ENCODE measurements at regions not wholly inside any gene's neighbourhood (a gene's known extent, or its start where the extent isn't known, plus 50 kb on each side); places are given as distances from the start of the nearest gene placed in this dataset.

DNA sequence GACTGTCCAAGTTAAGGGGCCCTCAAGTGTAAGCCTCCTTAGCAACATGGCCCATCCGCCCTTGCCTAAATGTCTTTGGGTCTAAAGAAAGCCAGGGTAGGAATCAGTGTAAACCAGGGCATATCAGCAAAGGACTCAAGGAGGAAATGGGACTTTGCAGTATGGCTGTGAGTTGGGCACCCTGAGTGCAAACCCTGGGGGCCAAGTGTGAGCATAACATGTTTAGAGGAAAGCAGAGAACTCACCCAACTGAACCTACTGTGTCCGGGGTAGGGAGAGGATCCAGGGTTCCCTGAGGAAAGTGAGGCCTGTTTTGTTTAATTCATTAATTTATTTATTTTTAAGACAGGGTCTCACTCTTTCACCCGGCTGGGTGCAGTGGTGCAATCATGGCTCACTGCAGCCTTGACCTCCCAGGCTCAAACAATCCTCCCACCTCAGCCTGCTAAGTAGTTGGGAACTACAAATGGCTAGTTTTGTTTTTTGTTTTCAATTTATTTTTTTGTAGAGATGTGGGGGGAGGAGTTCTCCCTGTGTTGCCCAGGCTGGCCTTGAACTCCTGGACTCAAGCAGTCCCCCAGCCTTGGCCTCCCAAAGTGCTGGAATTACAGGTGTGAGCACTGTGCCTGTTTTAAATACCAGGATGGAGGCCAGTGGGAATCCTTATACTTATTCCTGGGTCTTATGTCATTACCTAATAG is 51.0 kb upstream of the ACTR3 start:
- Mint-ChIP-seq H3K36me3 (peaks cover 10 to 31% (median 27%) of the 10 kb centered on the region in 3 donors), H3K27me3 (no peaks in the 10 kb centered on the region), H3K4me3 (no peak overlapping the region), H3K9me3 (no peaks in the 10 kb centered on the region), H3K4me1 (peaks cover 0 to 2% (median 0%) of the 10 kb centered on the region in 4 donors), H3K27ac (no peak overlapping the region)
- DNase-seq (no peak), ATAC-seq (no peak)
- POLR2A ChIA-PET, result no interaction called here

DNA sequence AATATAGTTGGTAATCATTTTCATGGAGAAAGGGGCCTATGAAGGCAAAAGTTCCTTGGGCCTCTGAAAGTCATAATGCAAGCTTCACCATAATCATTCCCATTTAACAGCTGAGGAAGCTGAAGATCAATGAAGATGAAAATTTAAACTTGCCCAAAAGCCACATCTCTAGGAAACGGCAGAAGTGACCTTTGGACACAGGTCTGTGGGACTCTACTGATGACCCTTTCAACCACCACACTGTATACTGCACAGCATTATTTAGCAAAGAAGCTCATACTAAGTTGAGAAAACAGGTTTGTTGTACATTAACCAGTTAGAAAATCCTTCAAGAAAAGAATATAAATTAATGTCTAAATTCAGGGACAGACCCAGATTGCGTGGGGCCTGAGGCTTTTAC is 51.6 kb upstream of the ACTR3 start:
- H3K27me3 Mint-ChIP-seq, result no peaks in the 10 kb centered on the region
- no peak overlapping the region for H3K4me3 Mint-ChIP-seq
- POLR2A ChIA-PET, result no interaction called here
- H3K9me3 Mint-ChIP-seq, result no peaks in the 10 kb centered on the region
- ATAC-seq (no peak), DNase-seq (no peak)
- H3K36me3 Mint-ChIP-seq, result peaks cover 10 to 28% (median 25%) of the 10 kb centered on the region in 3 donors
- peaks cover 0 to 2% (median 0%) of the 10 kb centered on the region in 4 donors for H3K4me1 Mint-ChIP-seq
- H3K27ac Mint-ChIP-seq, result no peak overlapping the region

DNA sequence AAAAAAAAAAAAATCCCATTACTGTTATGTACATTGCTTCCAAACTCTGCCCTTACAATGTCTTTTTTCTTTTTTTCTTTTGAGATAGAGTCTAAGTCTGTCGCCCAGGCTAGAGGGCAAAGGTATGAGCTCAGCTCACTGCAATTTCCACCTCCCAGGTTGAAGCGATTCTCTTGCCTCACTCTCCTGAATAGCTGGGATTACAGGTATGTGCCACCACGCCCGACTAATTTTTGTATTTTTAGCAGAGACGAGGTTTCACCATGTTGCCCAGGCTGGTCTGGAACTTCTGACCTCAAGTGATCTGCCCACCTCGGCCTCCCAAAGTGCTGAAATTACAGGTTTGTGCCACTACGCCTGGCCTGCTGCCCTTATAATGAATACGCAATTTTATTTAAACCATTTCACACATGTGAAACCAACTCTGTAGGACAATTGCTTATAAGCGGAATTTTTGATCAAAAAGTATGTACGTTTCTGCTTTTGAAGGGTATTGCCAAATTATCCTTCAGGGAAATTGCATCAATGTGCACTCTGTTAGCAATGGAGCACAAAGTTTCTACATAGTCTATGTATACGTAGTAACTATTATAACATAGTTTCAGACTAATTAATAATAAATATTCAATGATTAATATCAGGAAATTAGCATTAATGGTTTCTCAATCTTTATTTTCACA is 55.7 kb upstream of the ACTR3 start:
- no peak for ATAC-seq
- Mint-ChIP-seq H3K4me1 (peaks cover 0 to 2% (median 0%) of the 10 kb centered on the region in 4 donors), H3K36me3 (peaks cover 0 to 12% (median 9%) of the 10 kb centered on the region in 3 donors), H3K4me3 (no peak overlapping the region), H3K9me3 (peaks cover 0 to under 1% (median 0%) of the 10 kb centered on the region in 9 donors), H3K27me3 (no peaks in the 10 kb centered on the region), H3K27ac (no peak overlapping the region)
- no peak for DNase-seq
- POLR2A ChIA-PET, result no interaction called here

DNA sequence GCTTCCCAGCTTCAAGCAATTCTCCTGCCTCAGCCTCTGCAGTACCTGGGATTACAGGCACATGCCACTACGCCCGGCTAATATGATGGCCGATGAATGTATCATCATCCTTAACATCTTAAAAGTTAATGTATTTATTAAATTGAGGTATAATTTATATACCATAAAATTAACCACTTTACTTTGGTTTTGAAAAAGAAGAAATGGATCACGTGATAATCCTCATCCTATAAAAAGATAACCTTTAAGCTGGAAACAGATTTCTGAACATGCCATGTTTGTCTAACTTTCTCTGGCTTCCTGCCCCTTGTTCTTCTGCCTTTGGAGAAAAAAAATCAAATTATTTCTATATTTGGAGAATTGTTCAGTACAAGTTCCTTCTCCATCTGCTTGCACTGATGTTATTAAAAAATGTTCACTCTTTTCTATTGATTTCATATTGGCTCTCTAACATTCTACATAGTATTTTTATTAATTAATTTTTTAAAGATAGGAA is 57.0 kb upstream of the ACTR3 start:
- peaks cover 0 to 2% (median 0%) of the 10 kb centered on the region in 4 donors for H3K4me1 Mint-ChIP-seq
- H3K27ac Mint-ChIP-seq, result no peak overlapping the region
- no peak overlapping the region for H3K4me3 Mint-ChIP-seq
- DNase-seq (no peak), ATAC-seq (no peak)
- H3K36me3 Mint-ChIP-seq, result peaks cover 0 to 16% (median 11%) of the 10 kb centered on the region in 3 donors
- no peaks in the 10 kb centered on the region for H3K27me3 Mint-ChIP-seq
- H3K9me3 Mint-ChIP-seq, result peaks cover 0 to 2% (median 0%) of the 10 kb centered on the region in 9 donors
- POLR2A ChIA-PET, result no interaction called here

DNA sequence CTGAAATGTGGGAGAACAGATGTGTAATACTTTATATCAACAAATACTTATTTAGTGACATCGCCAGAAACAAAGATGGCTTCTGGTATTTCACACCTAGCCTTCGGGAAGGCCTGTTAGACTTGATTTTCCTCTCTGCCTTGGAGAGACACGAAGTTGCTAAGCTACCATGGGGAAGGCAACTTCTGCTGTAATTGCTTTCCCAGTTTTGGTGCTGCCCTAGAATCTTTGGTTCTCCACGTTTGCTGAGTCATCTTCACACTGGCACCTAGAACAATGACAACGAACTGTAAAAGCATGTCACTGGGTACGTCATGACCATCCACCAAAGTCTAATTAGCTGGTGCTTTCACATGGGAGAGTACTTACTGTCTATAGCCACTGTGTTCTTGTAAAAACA is 58.7 kb upstream of the ACTR3 start:
- DNase-seq (no peak), ATAC-seq (no peak)
- no peaks in the 10 kb centered on the region for H3K27me3 Mint-ChIP-seq
- H3K27ac Mint-ChIP-seq, result no peak overlapping the region
- H3K4me1 Mint-ChIP-seq, result peaks cover 0 to 4% (median 0%) of the 10 kb centered on the region in 4 donors
- H3K9me3 Mint-ChIP-seq, result peaks cover 0 to 2% (median 0%) of the 10 kb centered on the region in 9 donors
- H3K36me3 Mint-ChIP-seq, result peaks cover 0 to 20% (median 11%) of the 10 kb centered on the region in 3 donors
- H3K4me3 Mint-ChIP-seq, result no peak overlapping the region
- POLR2A ChIA-PET, result no interaction called here

DNA sequence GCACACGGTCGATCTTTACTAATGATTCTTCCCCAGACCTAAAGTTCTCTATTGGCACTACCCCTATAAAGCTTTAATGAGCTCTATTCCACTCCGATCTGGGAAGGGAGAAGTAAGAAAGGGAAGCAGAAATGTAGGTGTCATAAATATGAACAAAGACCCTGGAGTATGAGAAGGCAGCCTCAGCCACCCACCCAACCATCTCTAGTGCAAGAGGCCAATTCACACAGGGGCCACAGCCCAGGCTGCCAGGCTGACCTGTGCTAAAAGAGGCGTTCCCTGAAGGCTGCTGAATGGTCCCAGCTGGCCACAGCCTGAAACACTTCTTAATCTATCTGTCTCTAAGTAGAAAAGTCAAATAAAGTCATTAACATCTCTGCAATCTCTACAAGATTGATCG is 60.1 kb upstream of the ACTR3 start:
- Mint-ChIP-seq H3K4me1 (peaks cover 0 to 4% (median 0%) of the 10 kb centered on the region in 4 donors), H3K9me3 (peaks cover 0 to 2% (median 0%) of the 10 kb centered on the region in 9 donors), H3K27ac (no peak overlapping the region), H3K27me3 (no peaks in the 10 kb centered on the region), H3K4me3 (no peak overlapping the region), H3K36me3 (peaks cover 0 to 17% (median 11%) of the 10 kb centered on the region in 3 donors)
- ATAC-seq (no peak), DNase-seq (no peak)
- POLR2A ChIA-PET, result no interaction called here

DNA sequence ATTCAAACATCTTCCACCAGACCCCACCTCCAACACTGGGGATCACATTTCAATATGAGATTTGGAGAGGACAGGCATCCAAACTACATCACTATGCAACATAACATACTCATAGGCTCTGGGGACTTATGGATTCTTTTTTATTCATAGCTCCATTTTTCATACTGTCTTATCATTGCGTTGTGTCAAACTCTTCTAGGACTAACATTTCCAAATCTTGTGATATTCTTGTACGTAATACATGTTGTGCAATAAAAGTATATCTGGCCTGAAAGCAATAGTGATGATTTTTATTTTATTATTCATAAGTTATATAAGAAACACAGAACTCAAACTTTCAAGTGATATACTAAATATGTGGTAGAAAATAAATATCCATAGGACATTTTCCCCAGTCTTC is 60.6 kb upstream of the ACTR3 start:
- ATAC-seq, result no peak
- Mint-ChIP-seq H3K36me3 (peaks cover 0 to 17% (median 11%) of the 10 kb centered on the region in 3 donors), H3K4me1 (peaks cover 0 to 4% (median 0%) of the 10 kb centered on the region in 4 donors), H3K27me3 (no peaks in the 10 kb centered on the region), H3K4me3 (no peak overlapping the region), H3K9me3 (peaks cover 0 to 2% (median 0%) of the 10 kb centered on the region in 9 donors), H3K27ac (no peak overlapping the region)
- POLR2A ChIA-PET, result no interaction called here
- no peak for DNase-seq

DNA sequence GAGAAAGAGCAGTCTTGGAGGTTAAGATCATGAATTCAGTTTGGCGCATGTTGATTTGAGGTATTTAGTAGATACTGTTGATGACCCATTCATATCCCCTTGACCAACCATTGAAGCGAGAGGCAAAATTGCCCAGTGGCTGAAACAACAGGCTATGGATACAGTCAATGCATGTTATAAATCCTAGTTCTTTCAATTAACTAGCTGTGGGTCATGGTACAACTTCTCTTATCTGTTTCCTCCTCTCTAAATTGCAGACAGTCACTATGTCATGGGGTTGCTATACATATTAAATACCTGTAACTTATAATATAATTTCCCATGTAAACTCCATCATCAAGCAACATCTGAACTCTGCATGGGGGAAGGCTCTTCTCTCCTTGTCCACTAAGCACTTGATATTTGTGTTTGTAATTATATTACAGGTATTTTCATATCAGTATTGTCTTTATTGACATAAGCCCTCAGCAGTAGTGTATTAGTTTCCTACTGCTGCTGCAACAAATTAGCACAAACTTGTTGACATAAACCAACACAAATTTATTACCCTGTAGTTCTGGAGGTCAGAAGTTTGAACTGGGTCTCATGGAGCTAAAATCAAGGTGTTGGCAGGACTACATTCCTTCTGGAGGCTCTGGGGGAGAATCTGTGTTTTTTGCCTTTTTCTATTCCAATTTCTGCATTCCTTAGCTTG is 61.7 kb upstream of the ACTR3 start:
- H3K4me1 Mint-ChIP-seq, result peaks cover 0 to 4% (median 0%) of the 10 kb centered on the region in 4 donors
- POLR2A ChIA-PET, result no interaction called here

DNA sequence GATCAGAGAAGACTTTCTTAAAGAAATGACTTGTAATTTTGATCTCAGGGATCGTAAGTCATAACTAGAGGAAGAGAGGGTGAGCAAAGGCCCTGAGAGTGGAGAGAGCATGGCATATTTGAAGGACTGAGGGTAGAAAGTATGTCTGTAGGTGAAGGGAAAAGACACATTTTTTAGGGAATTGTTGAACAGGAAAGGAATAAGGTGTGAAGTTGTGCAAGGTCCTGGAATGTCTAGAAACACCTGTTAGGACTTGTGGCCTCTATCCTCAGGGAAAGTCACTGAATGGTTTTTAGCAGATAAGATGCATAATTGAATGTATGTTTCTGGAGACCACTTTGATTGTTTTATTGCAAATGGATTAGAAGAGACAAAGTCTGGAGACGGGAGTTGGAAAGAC is 62.5 kb upstream of the ACTR3 start:
- Mint-ChIP-seq H3K4me1 (peaks cover 0 to 4% (median 0%) of the 10 kb centered on the region in 4 donors), H3K27ac (no peak overlapping the region), H3K27me3 (no peaks in the 10 kb centered on the region), H3K9me3 (peaks cover 0 to 2% (median 0%) of the 10 kb centered on the region in 9 donors), H3K36me3 (peaks cover 0 to 17% (median 11%) of the 10 kb centered on the region in 3 donors), H3K4me3 (no peak overlapping the region)
- DNase-seq, result no peak
- POLR2A ChIA-PET, result no interaction called here
- no peak for ATAC-seq

More for the DNA sequence above, 61.7 kb upstream of the ACTR3 start:
- Mint-ChIP-seq H3K27me3 (no peaks in the 10 kb centered on the region), H3K27ac (peak overlapping the region in 1 of 10 donors; percentile 36), H3K36me3 (peaks cover 0 to 17% (median 11%) of the 10 kb centered on the region in 3 donors), H3K9me3 (peaks cover 0 to 2% (median 0%) of the 10 kb centered on the region in 9 donors), H3K4me3 (no peak overlapping the region)
- ATAC-seq (no peak), DNase-seq (no peak)

DNA sequence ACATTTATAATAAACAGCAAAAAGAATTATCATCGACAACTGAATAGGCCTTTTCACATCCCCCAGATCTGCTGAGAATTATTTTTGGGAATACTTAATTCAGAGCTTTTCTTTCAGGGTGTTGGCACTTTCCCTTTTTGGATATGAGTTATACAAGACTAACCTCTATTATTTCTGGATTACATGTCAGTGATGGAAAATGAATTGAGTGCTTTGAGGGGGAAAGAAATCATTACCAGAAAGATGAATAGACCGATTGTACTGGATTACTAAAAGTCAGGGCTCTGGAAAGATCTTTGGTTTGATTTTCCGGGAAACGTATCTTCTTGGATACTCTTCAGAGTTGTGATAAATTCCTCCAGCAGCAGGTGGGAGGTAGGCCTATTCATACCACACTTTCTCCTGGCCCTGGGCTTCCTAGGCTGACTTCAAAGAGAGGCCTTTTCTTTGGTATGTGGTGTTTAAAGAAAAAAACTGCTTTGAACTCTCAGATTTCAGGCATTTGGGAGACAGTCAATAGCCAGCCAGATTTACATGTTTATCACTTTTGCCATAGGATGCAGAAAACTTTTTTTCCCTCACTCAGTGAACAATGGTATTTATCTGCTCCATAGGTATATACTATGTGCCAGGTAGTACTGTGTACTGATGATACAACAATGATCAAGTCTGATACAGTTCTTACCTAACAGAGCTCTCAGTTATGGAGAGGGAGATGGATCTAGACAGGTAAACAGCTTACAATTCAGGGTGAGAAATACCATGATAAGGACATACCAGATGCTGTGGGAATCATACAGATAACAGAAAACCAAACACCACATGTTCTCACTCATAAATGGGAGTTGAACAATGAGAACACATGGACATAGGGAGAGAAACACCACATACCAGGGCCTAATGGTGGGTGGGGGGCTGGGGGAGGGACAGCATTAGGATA is 63.3 kb upstream of the ACTR3 start:
- peaks cover 0 to 24% (median 11%) of the 10 kb centered on the region in 3 donors for H3K36me3 Mint-ChIP-seq
- POLR2A ChIA-PET, result no interaction called here
- H3K27me3 Mint-ChIP-seq, result no peaks in the 10 kb centered on the region
- no peak for ATAC-seq
- peak overlapping the region in 1 of 10 donors; percentile 10 for H3K27ac Mint-ChIP-seq
- DNase-seq, result no peak
- H3K9me3 Mint-ChIP-seq, result peaks cover 0 to 2% (median 0%) of the 10 kb centered on the region in 9 donors
- peaks cover 0 to 4% (median 0%) of the 10 kb centered on the region in 4 donors for H3K4me1 Mint-ChIP-seq
- H3K4me3 Mint-ChIP-seq, result no peak overlapping the region

DNA sequence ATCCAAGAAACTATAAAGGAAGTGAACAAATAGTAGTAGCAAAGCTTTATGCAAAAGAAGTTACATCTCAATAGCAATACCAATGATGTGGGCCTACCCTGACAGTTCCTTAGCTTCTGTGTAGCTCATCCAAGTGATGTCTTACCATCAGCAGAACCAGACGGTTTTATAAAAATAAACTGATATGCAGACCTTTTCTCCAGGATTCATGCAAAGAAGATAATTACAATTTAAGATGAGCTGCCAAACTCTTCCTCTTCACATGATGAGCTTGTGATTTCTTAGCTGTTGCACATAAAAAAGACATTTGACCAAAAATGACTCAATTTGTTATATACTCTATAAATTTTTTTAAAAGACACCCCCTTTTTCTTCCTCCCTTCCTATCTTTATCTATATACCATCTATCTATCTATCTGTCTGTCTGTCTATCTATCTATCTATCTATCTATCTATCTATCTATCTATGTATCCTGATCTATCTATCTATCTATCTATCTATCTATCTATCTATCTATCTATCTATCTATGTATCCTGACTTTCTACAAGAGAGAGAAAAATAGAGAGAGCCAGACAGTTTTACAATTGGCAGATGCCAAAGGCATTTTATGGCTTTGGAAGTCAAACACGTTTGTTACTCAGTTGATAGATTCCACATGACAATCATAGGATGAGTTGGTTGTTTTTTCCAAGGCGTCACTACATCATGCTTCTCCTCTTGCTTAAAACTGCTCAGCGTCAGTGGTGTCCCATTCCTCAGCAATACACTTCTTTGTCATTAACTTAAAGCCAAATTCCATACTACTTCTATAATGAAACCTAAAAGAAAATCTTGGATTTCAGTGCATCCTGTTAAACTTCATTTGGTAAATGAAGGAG is 65.9 kb upstream of the ACTR3 start:
- no peak for DNase-seq
- Mint-ChIP-seq H3K4me3 (no peak overlapping the region), H3K27ac (no peak overlapping the region), H3K27me3 (no peaks in the 10 kb centered on the region), H3K9me3 (no peaks in the 10 kb centered on the region), H3K4me1 (peaks cover 0 to 4% (median 0%) of the 10 kb centered on the region in 4 donors), H3K36me3 (peaks cover 0 to 15% (median 3%) of the 10 kb centered on the region in 3 donors)
- ATAC-seq, result no peak
- POLR2A ChIA-PET, result no interaction called here
